ENCODE measurements at regions not wholly inside any gene's neighbourhood (a gene's known extent, or its start where the extent isn't known, plus 50 kb on each side); places are given as distances from the start of the nearest gene placed in this dataset.

DNA sequence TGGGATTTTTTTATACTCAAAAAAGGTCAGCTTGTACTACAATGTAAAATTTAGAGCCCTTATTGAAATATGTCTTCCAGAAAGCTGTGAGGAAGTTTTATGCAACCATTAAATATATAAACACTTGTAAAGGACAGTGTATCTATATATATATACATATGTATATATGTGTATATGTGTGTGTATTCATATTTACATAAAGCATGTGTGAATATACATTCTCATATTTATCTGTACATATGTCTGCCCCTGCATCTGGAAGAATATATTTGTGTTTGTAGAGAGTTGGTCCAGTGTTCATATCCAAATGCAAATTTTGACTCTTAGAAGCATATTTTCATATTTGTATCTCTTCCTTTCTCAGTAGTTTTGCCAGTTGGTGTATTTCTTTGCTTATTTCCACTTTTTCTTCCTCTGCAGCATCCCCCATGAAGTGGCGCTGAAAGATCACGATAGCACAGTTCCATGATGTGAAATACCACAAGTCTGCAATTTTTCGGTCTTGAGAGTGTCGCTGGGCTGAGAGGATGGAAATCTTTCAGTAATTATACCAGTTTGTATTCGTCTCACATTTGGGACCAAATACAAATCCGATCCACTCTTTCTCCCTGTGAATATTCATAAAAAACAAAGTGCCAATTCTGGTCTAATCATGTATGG is 311.7 kb upstream of the DPH6 start:
- no peak for DNase-seq (ENCODE audit: low spot score)

- DNase-seq (ENCODE audit: low spot score), result no peak
Observed at GRCh38 chr15:35858707-35859106, 312.7 kb upstream of the DPH6 start.

DNA sequence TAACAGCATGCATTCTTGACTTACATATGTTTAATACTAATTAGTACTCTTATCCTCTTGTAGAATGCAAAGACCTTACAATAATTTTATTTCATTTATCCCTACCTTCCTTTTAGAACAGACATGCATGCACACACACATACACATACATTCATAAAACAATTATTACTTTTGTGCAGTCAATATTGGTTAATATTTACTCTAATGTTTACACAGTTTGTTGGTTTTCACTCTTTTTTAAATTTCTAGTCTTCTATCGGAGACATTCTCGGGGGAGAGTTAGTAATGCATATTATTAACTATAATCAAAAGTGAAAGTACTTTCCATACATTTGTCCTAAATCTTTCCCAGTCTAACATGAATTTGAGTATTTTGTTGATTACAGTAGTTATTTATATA is 317.7 kb upstream of the DPH6 start:
- no peak for DNase-seq (ENCODE audit: low spot score)

DNA sequence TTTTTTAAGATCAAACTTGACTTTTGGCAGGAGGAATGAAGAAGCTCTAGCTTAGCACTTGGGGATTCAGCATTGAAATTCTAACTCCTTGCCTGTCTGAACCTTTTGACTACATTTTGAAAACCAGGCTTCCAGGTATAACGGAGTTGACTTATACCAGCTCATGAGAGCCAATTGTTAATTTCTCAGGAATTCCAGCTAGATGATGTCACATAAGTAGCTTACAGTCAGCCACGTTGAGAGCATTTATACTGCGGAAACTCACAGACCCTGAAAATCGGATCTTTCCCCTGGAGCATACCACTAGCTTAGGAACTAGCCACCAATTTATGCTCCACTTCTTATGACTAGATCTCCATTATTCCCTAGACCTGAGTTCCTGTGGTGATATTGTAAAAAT is 321.4 kb upstream of the DPH6 start:
- no peak for DNase-seq (ENCODE audit: low spot score)

- DNase-seq (ENCODE audit: low spot score), result no peak
Observed at GRCh38 chr15:35871282-35871681, 325.3 kb upstream of the DPH6 start.

GRCh38 chr15:35871812-35872211 is 325.8 kb upstream of the DPH6 start:
- DNase-seq (ENCODE audit: low spot score), result no peak

DNA sequence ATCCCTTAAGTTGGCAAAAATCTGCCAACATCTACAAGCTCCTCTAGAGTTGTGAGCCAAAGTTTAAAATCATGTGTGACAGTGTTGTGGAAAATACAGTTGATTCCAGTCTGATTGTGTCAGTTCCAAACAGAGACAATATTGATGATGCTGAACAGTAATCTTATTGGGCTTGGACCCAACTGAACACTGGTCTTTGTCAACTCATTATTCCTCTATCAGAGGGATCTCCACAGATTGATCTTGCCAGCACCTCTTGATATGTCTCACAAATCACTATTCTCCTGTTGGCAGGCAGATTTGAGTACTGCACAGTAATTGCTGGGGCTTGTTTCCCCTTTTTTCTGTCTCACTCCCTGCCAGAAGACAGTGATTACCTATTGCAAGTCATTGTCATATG is 326.6 kb upstream of the DPH6 start:
- DNase-seq (ENCODE audit: low spot score), result no peak

- no peak for DNase-seq (ENCODE audit: low spot score)
Observed at GRCh38 chr15:35874260-35874905, 328.4 kb upstream of the DPH6 start.

- no peak for DNase-seq (ENCODE audit: low spot score)
Observed at GRCh38 chr15:35876762-35877161, 330.8 kb upstream of the DPH6 start.

GRCh38 chr15:35880896-35881295 is 334.9 kb upstream of the DPH6 start:
- DNase-seq (ENCODE audit: low spot score), result no peak

DNA sequence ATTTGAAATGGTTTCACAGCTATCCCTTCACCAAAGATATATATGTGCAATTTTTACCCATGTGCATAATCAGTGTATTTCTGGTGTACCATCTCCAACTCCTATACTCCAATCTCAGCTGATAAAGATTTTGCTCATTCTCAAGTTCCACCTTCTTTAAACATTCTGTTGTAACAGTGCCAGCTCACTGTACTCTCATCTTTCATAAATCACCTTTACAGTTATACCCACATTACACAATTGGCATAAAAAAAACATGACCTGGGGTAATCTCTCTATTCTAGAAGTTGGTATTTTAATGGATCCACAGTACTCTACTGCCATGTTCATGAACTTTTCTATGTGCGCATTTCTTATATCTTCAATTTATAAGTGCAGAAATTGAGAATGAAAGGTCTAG is 339.9 kb upstream of the DPH6 start:
- DNase-seq (ENCODE audit: low spot score), result no peak

GRCh38 chr15:35886765-35887164 is 340.8 kb upstream of the DPH6 start:
- no peak for DNase-seq (ENCODE audit: low spot score)

- DNase-seq (ENCODE audit: low spot score), result no peak
Observed at GRCh38 chr15:35888815-35889214, 342.9 kb upstream of the DPH6 start.

- no peak for DNase-seq (ENCODE audit: low spot score)
Observed at GRCh38 chr15:35907511-35907910, 361.5 kb upstream of the DPH6 start.

DNA sequence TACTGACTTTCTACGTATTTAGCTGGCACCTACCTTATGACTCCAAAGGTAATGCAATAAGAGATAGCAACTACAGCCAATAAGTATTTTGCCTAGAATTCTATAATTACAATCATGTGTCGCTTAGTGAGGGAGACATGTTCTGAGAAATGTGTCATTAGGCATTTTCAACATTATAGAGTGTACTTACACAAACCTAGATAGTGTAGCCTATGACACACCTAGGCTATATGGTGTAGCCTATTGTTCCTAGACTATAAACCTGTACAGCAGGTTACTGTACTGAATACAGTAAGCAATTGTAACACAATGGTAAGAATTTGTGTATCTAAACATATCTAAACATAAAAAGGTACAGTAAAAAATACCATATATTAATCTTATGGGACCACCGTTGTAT is 363.4 kb upstream of the DPH6 start:
- no peak for DNase-seq (ENCODE audit: low spot score)

DNA sequence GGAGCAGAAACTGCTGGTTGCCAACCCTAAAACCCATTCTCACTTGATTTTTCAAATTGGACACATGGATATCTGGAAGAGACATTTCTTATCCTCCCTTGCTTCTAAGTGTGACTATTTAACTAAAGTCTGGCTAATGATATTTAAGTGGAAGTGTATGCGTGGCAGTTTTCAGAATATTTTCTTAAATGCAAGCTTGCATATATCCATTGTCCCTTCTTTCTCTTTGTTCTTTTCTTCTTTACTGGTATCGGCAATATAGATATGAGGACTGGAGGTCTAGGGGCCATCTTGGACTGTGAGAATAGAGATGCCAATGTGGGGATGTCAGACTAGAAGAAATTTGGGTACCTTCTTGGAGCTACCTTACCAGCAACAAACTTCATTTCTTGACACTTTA is 364.3 kb upstream of the DPH6 start:
- DNase-seq (ENCODE audit: low spot score), result no peak

- no peak for DNase-seq (ENCODE audit: low spot score)
Observed at GRCh38 chr15:35911052-35911777, 365.2 kb upstream of the DPH6 start.

DNA sequence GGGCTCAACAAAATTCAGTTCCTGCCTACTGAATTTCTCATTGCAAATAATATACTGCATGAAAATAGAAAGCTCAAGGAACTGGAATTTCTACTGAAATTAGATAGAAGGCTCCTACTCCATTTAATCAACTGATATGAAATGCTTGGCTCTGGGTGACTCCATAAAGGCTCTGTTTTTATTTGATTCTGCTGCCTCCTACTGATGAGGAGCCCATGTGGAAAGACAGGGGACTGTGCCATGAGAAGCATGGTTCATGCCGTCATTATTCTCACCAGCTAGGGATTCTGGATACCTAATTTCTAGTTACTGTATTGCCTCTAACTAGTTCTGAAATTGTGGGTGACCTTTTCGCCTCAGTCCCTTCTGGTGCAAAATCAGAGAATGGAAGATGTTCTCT is 366.2 kb upstream of the DPH6 start:
- no peak for DNase-seq (ENCODE audit: low spot score)

DNA sequence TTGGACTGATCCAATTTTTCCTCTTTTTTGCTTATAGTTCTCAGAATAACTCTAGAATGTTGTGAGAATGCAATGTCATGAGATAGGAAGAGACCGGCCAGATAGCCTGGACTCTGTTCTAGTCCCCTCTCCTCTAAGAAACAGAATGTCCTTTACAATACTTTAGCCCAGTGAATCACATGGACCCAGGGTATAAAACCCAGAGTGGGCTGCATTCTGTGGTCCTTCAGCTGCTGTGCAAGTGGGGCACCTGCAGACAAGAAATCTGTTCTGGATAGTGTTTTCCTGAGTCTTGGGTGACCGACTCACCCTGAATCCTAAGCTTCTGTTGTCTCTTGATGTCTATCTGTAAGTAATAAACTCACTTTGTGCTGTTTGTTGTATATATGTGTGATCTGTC is 368.6 kb upstream of the DPH6 start:
- DNase-seq (ENCODE audit: low spot score), result no peak

DNA sequence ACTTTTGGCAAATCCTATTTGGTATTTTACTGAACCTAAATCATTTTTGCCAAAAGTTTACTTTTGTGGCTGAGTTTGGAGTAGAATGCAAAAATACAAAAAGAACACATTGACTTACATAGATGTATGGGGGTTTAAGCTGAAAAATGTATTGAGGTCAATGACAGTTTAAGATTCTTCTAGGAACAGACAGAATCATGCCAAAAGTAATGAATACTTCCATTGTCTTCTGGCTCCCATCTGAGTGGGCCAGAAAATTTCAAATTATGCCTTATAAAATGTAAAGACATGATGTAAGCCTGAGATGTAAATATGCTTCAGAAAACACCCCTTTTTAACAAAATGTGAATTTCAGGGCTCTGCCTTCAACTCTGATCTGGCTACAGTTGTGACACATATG is 375.1 kb upstream of the DPH6 start:
- DNase-seq (ENCODE audit: low spot score), result no peak

GRCh38 chr15:35925275-35926006 is 379.5 kb upstream of the DPH6 start:
- DNase-seq (ENCODE audit: low spot score), result no peak

GRCh38 chr15:35926007-35926380 is 380.0 kb upstream of the DPH6 start:
- DNase-seq (ENCODE audit: low spot score), result no peak

- DNase-seq (ENCODE audit: low spot score), result no peak
Observed at GRCh38 chr15:35928847-35929246, 382.9 kb upstream of the DPH6 start.

Data from activated CD4-positive, alpha-beta T cell treated with anti-CD3 and anti-CD28 coated beads, Interleukin-2, Interleukin-4, amounts not matched to agents 100 ng/mL and 50 ng/mL, durations not matched to agents 16 hours and 8 hours (primary cell).